ENCODE measurements at regions not wholly inside any gene's neighbourhood (a gene's known extent, or its start where the extent isn't known, plus 50 kb on each side); places are given as distances from the start of the nearest gene placed in this dataset.
A peak's percentile ranks its signal among the peaks of the same experiment; 100 is the strongest.

- no peak for DNase-seq
Observed at GRCh38 chr1:94701796-94702441, 118.2 kb upstream of the SLC44A3 start.

GRCh38 chr1:94698759-94699502, 121.2 kb upstream of the SLC44A3 start:
- DNase-seq = no peak

- DNase-seq = no peak
Observed at GRCh38 chr1:94698356-94698755, 121.8 kb upstream of the SLC44A3 start.

GRCh38 chr1:94697839-94698238, 122.3 kb upstream of the SLC44A3 start:
- peak; percentile 83 for DNase-seq

- DNase-seq = no peak
Observed at GRCh38 chr1:94694226-94694915, 125.8 kb upstream of the SLC44A3 start.

GRCh38 chr1:94693435-94693834, 126.7 kb upstream of the SLC44A3 start:
- DNase-seq = no peak

GRCh38 chr1:94693029-94693428, 127.1 kb upstream of the SLC44A3 start:
- no peak for DNase-seq

GRCh38 chr1:94688646-94689045, 131.5 kb upstream of the SLC44A3 start:
- no peak for DNase-seq

GRCh38 chr1:94686882-94687281, 133.3 kb upstream of the SLC44A3 start:
- DNase-seq = no peak

- DNase-seq = no peak
Observed at GRCh38 chr1:94684690-94685250, 135.4 kb upstream of the SLC44A3 start.

GRCh38 chr1:94683886-94684285, 136.3 kb upstream of the SLC44A3 start:
- DNase-seq = no peak

- no peak for DNase-seq
Observed at GRCh38 chr1:94680039-94680377, 138.4 kb upstream of the F3 start.

GRCh38 chr1:94679332-94680038, 137.9 kb upstream of the F3 start:
- DNase-seq = no peak

- DNase-seq = no peak
Observed at GRCh38 chr1:94678202-94678848, 136.8 kb upstream of the F3 start.

GRCh38 chr1:94677714-94678113, 136.2 kb upstream of the F3 start:
- DNase-seq = no peak

GRCh38 chr1:94677087-94677486, 135.5 kb upstream of the F3 start:
- no peak for DNase-seq

- DNase-seq = no peak
Observed at GRCh38 chr1:94676686-94677085, 135.1 kb upstream of the F3 start.

GRCh38 chr1:94675373-94675772, 133.8 kb upstream of the F3 start:
- DNase-seq = no peak

GRCh38 chr1:94674876-94675275, 133.3 kb upstream of the F3 start:
- no peak for DNase-seq

- no peak for DNase-seq
Observed at GRCh38 chr1:94672934-94673333, 131.4 kb upstream of the F3 start.

- DNase-seq = no peak
Observed at GRCh38 chr1:94672001-94672400, 130.4 kb upstream of the F3 start.

GRCh38 chr1:94670273-94670672, 128.7 kb upstream of the F3 start:
- no peak for DNase-seq

GRCh38 chr1:94669198-94669597, 127.6 kb upstream of the F3 start:
- no peak for DNase-seq
